ENCODE measurements at regions not wholly inside any gene's neighbourhood (a gene's known extent, or its start where the extent isn't known, plus 50 kb on each side); places are given as distances from the start of the nearest gene placed in this dataset.

- Histone ChIP-seq H3K27ac (ENCODE audit: low read depth, low read length, poor library complexity, severe bottlenecking) (no peak overlapping the region), H3K36me3 (ENCODE audit: insufficient read depth, low read length, poor library complexity, severe bottlenecking) (no peaks in the 10 kb centered on the region), H3K27me3 (replicated peaks; ENCODE audit: insufficient read depth, low read depth, low read length, poor library complexity) (no peaks in the 10 kb centered on the region), H3K4me3 (ENCODE audit: low read depth, low read length, poor library complexity, severe bottlenecking) (no peak overlapping the region), H3K4me1 (ENCODE audit: insufficient read depth, low read length, poor library complexity, severe bottlenecking) (no peaks in the 10 kb centered on the region), H3K9me3 (ENCODE audit: low read depth, low read length, poor library complexity, severe bottlenecking) (no peaks in the 10 kb centered on the region)
- no TSS peak for BruUV-seq (replicated peaks)
- intact Hi-C loops (cut with micrococcal nuclease; ENCODE audit: unreplicated experiment) = no loop called here
- DNase-seq (ENCODE audit: low spot score) = no peak
- TF ChIP-seq CTCF (conservative IDR thresholded peaks at IDR 0.05; ENCODE audit: low read depth, low read length) = no peak
- TF ChIP-seq EZH2 (IDR thresholded peaks at IDR 0.05; ENCODE audit: borderline replicate concordance, low read depth, low read length, poor library complexity, severe bottlenecking) = no peak
- POLR2A ChIA-PET (ENCODE audit: low non-redundant PET) = no interaction called here
- CTCF ChIA-PET = no interaction called here
Observed at GRCh38 chr15:70436428-70436827, 326.9 kb downstream of the UACA start.

GRCh38 chr15:70435872-70436271, 327.5 kb downstream of the UACA start:
- Histone ChIP-seq H3K9me3 (ENCODE audit: low read depth, low read length, poor library complexity, severe bottlenecking) (no peaks in the 10 kb centered on the region), H3K4me1 (ENCODE audit: insufficient read depth, low read length, poor library complexity, severe bottlenecking) (no peaks in the 10 kb centered on the region), H3K27me3 (replicated peaks; ENCODE audit: insufficient read depth, low read depth, low read length, poor library complexity) (no peaks in the 10 kb centered on the region), H3K36me3 (ENCODE audit: insufficient read depth, low read length, poor library complexity, severe bottlenecking) (no peaks in the 10 kb centered on the region), H3K27ac (ENCODE audit: low read depth, low read length, poor library complexity, severe bottlenecking) (no peak overlapping the region), H3K4me3 (ENCODE audit: low read depth, low read length, poor library complexity, severe bottlenecking) (no peak overlapping the region)
- BruUV-seq (replicated peaks) = no TSS peak
- TF ChIP-seq EZH2 (IDR thresholded peaks at IDR 0.05; ENCODE audit: borderline replicate concordance, low read depth, low read length, poor library complexity, severe bottlenecking) = no peak
- TF ChIP-seq CTCF (conservative IDR thresholded peaks at IDR 0.05; ENCODE audit: low read depth, low read length) = no peak
- DNase-seq (ENCODE audit: low spot score) = no peak
- POLR2A ChIA-PET (ENCODE audit: low non-redundant PET) = no interaction called here
- intact Hi-C loops (cut with micrococcal nuclease; ENCODE audit: unreplicated experiment) = no loop called here
- CTCF ChIA-PET = no interaction called here

- no peak overlapping the region for H3K27ac ChIP-seq (ENCODE audit: low read depth, low read length, poor library complexity, severe bottlenecking)
- CTCF ChIA-PET = no interaction called here
- BruUV-seq (replicated peaks) = no TSS peak
- H3K27me3 ChIP-seq (replicated peaks; ENCODE audit: insufficient read depth, low read depth, low read length, poor library complexity) = no peaks in the 10 kb centered on the region
- no peaks in the 10 kb centered on the region for H3K9me3 ChIP-seq (ENCODE audit: low read depth, low read length, poor library complexity, severe bottlenecking)
- no peaks in the 10 kb centered on the region for H3K4me1 ChIP-seq (ENCODE audit: insufficient read depth, low read length, poor library complexity, severe bottlenecking)
- intact Hi-C loops (cut with micrococcal nuclease; ENCODE audit: unreplicated experiment) = no loop called here
- H3K4me3 ChIP-seq (ENCODE audit: low read depth, low read length, poor library complexity, severe bottlenecking) = no peak overlapping the region
- no peak for TF ChIP-seq EZH2 (IDR thresholded peaks at IDR 0.05; ENCODE audit: borderline replicate concordance, low read depth, low read length, poor library complexity, severe bottlenecking)
- no peak for TF ChIP-seq CTCF (conservative IDR thresholded peaks at IDR 0.05; ENCODE audit: low read depth, low read length)
- H3K36me3 ChIP-seq (ENCODE audit: insufficient read depth, low read length, poor library complexity, severe bottlenecking) = no peaks in the 10 kb centered on the region
- POLR2A ChIA-PET (ENCODE audit: low non-redundant PET) = no interaction called here
- no peak for DNase-seq (ENCODE audit: low spot score)
Observed at GRCh38 chr15:70435369-70435768, 328.0 kb downstream of the UACA start.

All from A673 (cell line).